GM12878 (cell line): ENCODE measurements at regions not wholly inside any gene's neighbourhood (a gene's known extent, or its start where the extent isn't known, plus 50 kb on each side); places are given as distances from the start of the nearest gene placed in this dataset.

Experiments used
- ATAC-seq: fragments of 200-7000 bp; cut with Tn5 transposase; 3 replicates; pipeline ENCODE4 v1.9.1; 2020; ENCODE audit warnings: mild to moderate bottlenecking, moderate library complexity
- BruUV-seq: library from RNA; stranded (reverse); fragments of 400-500 nt; replicated peaks from 2 replicates; lab custom pipeline; 2021; lab: Mats Ljungman, UMichigan
- CTCF ChIA-PET: fragments of 300-600 bp; sonication (Branson Sonifier 250); formaldehyde crosslinking; extraction: SDS; loops from one replicate; lab custom pipeline; 2021; ENCODE audit warnings: inconsistent platforms; lab: Yijun Ruan, JAX
- POLR2A ChIA-PET: fragments of 350-600 bp; formaldehyde crosslinking; extraction: SDS; loops from one replicate; lab custom pipeline; 2021; ENCODE audit warnings: inconsistent platforms; lab: Charles Lee
- RAD21 ChIA-PET: fragments of 300-600 bp; sonication (Branson Sonifier 250); formaldehyde crosslinking; loops from one replicate; lab custom pipeline; 2023; ENCODE audit warnings: antibody characterized with exemption; ENCODE audit not compliant: unreplicated experiment; lab: Charles Lee
- SMC1A ChIA-PET: fragments of 300-600 bp; sonication (Branson Sonifier 250); formaldehyde crosslinking; loops from one replicate; lab custom pipeline; 2023; ENCODE audit not compliant: unreplicated experiment, uncharacterized antibody; lab: Charles Lee
- DNase-seq: peaks from one replicate; pipeline ENCODE4 v3.0.0-alpha.2; 2011; ENCODE audit warnings: low read depth, low spot score
- FAIRE-seq: peaks from 3 replicates; lab custom pipeline; 2011; peaks lifted over from hg19 to GRCh38; lab: Jason Lieb, UNC
- H2AFZ ChIP-seq: 2 replicates; pipeline ENCODE4 v1.6.0; 2011; ENCODE audit warnings: low read depth, low read length, control low read depth; ENCODE audit not compliant: control insufficient read depth
- H3K27ac ChIP-seq: 2 replicates; pipeline ENCODE4 v1.5.1; 2011; ENCODE audit warnings: control low read depth; ENCODE audit not compliant: control insufficient read depth, insufficient read depth
- H3K27me3 ChIP-seq, 2 experiments: replicated peaks in 1 of 2; 2 replicates each; pipeline versions ENCODE4 v1.6.0 to v1.6.1; 2011; ENCODE audit warnings: low read length in 1 of 2; ENCODE audit not compliant: control insufficient read depth in 2 of 2, insufficient read depth in 2 of 2
- H3K36me3 ChIP-seq, 2 experiments: 2 replicates each; pipeline ENCODE4 v1.5.1; 2011; ENCODE audit warnings: low read length in 1 of 2; ENCODE audit not compliant: control insufficient read depth in 2 of 2, insufficient read depth in 2 of 2
- H3K4me1 ChIP-seq: 2 replicates; pipeline ENCODE4 v1.6.1; 2011; ENCODE audit warnings: mild to moderate bottlenecking, low read length, moderate library complexity, mixed read lengths; ENCODE audit not compliant: control insufficient read depth, insufficient read depth
- H3K4me2 ChIP-seq: 2 replicates; pipeline ENCODE4 v1.6.0; 2011; ENCODE audit warnings: control low read depth; ENCODE audit not compliant: control insufficient read depth, insufficient read depth
- H3K4me3 ChIP-seq: fragments of 200-600 bp; sonication (generic); 2 replicates; pipeline ENCODE4 v1.5.1; 2016
- H3K79me2 ChIP-seq: 2 replicates; pipeline ENCODE4 v1.6.0; 2011; ENCODE audit warnings: low read length; ENCODE audit not compliant: control insufficient read depth, insufficient read depth
- H3K9ac ChIP-seq: 2 replicates; pipeline ENCODE4 v1.8.0; 2011; ENCODE audit warnings: low read length, control low read depth, mixed read lengths; ENCODE audit not compliant: control insufficient read depth, insufficient read depth
- H3K9me3 ChIP-seq: replicated peaks from 3 replicates; pipeline ENCODE4 v1.5.1; 2011; ENCODE audit warnings: mild to moderate bottlenecking, low read length; ENCODE audit not compliant: control insufficient read depth, insufficient read depth
- H4K20me1 ChIP-seq: 2 replicates; pipeline ENCODE4 v1.6.0; 2011; ENCODE audit not compliant: control insufficient read depth, insufficient read depth
- BHLHE40 ChIP-seq, 2 experiments: fragments of 450-650 bp in 1 of 2; IDR thresholded peaks; 2 replicates each; pipeline ENCODE4 v1.6.1; 2011 to 2017; ENCODE audit warnings: low read depth in 2 of 2, borderline replicate concordance in 1 of 2, improper control_type of control experiment in 1 of 2, low read length in 1 of 2, mild to moderate bottlenecking in 1 of 2
- CBX5 ChIP-seq: sonication (generic); IDR thresholded peaks from 2 replicates; pipeline ENCODE4 v1.6.1; 2016; ENCODE audit warnings: low read depth, moderate library complexity, mild to moderate bottlenecking, inconsistent platforms
- CEBPB ChIP-seq, 2 experiments: fragments of 150-350 bp in 1 of 2; IDR thresholded peaks; 2 replicates each; pipeline ENCODE4 v1.6.1; 2012 to 2014; ENCODE audit warnings: low read depth in 2 of 2, low read length in 2 of 2, borderline replicate concordance in 1 of 2, inconsistent platforms in 1 of 2
- ESRRA ChIP-seq: IDR thresholded peaks from 2 replicates; pipeline ENCODE4 v1.6.1; 2012; ENCODE audit warnings: mild to moderate bottlenecking, low read length, improper control_type of control experiment
- EZH2 ChIP-seq: IDR thresholded peaks from 2 replicates; pipeline ENCODE4 v1.6.1; 2012; ENCODE audit warnings: low read depth, mild to moderate bottlenecking, control low read depth, inconsistent platforms, low read length, borderline replicate concordance; ENCODE audit not compliant: control insufficient read depth
- NFYB ChIP-seq: IDR thresholded peaks from 2 replicates; pipeline ENCODE4 v1.6.1; 2011; ENCODE audit warnings: low read depth, mild to moderate bottlenecking, low read length, improper control_type of control experiment, moderate library complexity; ENCODE audit not compliant: insufficient read depth
- NRF1 ChIP-seq: conservative IDR thresholded peaks from 2 replicates; pipeline ENCODE4 v1.6.1; 2011; ENCODE audit warnings: mild to moderate bottlenecking, low read depth, low read length, improper control_type of control experiment
- PML ChIP-seq: IDR thresholded peaks from 2 replicates; pipeline ENCODE4 v1.6.1; 2012; ENCODE audit warnings: low read length, inconsistent platforms
- RELA ChIP-seq: fragments of 450-650 bp; IDR thresholded peaks from 2 replicates; pipeline ENCODE4 v1.8.0; 2014; ENCODE audit warnings: borderline replicate concordance; ENCODE audit not compliant: partially characterized antibody
- RFX5 ChIP-seq: IDR thresholded peaks from 2 replicates; pipeline ENCODE4 v1.6.1; 2011; ENCODE audit warnings: low read depth, low read length, improper control_type of control experiment
- SIX5 ChIP-seq: IDR thresholded peaks from 2 replicates; pipeline ENCODE4 v1.6.1; 2011; ENCODE audit warnings: mild to moderate bottlenecking, low read depth, low read length, moderate library complexity; ENCODE audit not compliant: severe bottlenecking
- SRF ChIP-seq, 2 experiments: IDR thresholded peaks; 2 replicates each; pipeline ENCODE4 v1.6.1; 2011; ENCODE audit warnings: low read depth in 2 of 2, low read length in 2 of 2, mild to moderate bottlenecking in 1 of 2, moderate library complexity in 1 of 2
- SUZ12 ChIP-seq: fragments of 200-600 bp; sonication (generic); IDR thresholded peaks from one replicate; pipeline ENCODE4 v1.6.1; 2018; ENCODE audit warnings: antibody characterized with exemption, mild to moderate bottlenecking; ENCODE audit not compliant: unreplicated experiment
- TARDBP ChIP-seq: IDR thresholded peaks from 2 replicates; pipeline ENCODE4 v1.6.1; 2016; ENCODE audit warnings: borderline replicate concordance
- TBL1XR1 ChIP-seq: IDR thresholded peaks from 2 replicates; pipeline ENCODE4 v1.6.1; 2012; ENCODE audit warnings: low read depth, low read length, improper control_type of control experiment
- ZBTB11 ChIP-seq: fragments of 450-650 bp; formaldehyde crosslinking; IDR thresholded peaks from 2 replicates; pipeline ENCODE4 v1.5.0; 2022; ENCODE audit warnings: mild to moderate bottlenecking, missing genetic modification characterization
- ZBTB40 ChIP-seq: fragments of 450-650 bp; IDR thresholded peaks from 2 replicates; pipeline ENCODE4 v1.6.1; 2016; ENCODE audit warnings: mild to moderate bottlenecking, moderate library complexity, borderline replicate concordance
- ZNF384 ChIP-seq: IDR thresholded peaks from 2 replicates; pipeline ENCODE4 v1.6.1; 2012; ENCODE audit warnings: low read depth, mild to moderate bottlenecking, low read length, improper control_type of control experiment, borderline replicate concordance
- WGBS: methylation state at CpG from one replicate; pipeline ENCODE4 v1.1.6; 2016; ENCODE audit warnings: low lambda C conversion rate; ENCODE audit not compliant: insufficient replicate concordance, insufficient coverage; ENCODE audit errors: missing lambda C conversion rate; 5-methylcytosine and 5-hydroxymethylcytosine counted together
- in situ Hi-C: fragments of 300-500 bp; cut with MboI; formaldehyde crosslinking; loops from 9 replicates; pipeline ENCODE4 v1.14.3; 2018; ENCODE audit warnings: mixed read lengths
- intact Hi-C: fragments of 100-400 bp; cut with micrococcal nuclease; formaldehyde crosslinking; loops from one replicate; pipeline ENCODE4 v1.14.2; 2022; ENCODE audit not compliant: unreplicated experiment

GRCh38 chr10:94137747-94138146 is 144.0 kb downstream of the PLCE1 start:
- no peak overlapping the region for H2AFZ ChIP-seq
- FAIRE-seq = no peak
- no peak overlapping the region for H3K27ac ChIP-seq
- H3K36me3 ChIP-seq = no peaks in the 10 kb centered on the region
- H3K79me2 ChIP-seq = no peaks in the 10 kb centered on the region
- WGBS = 18% methylated on average over 2 of the region's 2 CpGs
- ChIA-PET SMC1A (no interaction called here), RAD21 (no interaction called here), POLR2A (no interaction called here), CTCF (no interaction called here)
- H3K27me3 ChIP-seq = no peaks in the 10 kb centered on the region; a peak in 1 of 4 replicates
- in situ Hi-C loops = no loop called here
- ATAC-seq = no peak
- no TSS peak for BruUV-seq
- TF ChIP-seq TARDBP (no peak), CEBPB (IDR thresholded peaks at IDR 0.05; ENCODE audit: borderline replicate concordance in 1 of 2, low read depth in 2 of 2, low read length in 2 of 2) (no peak), RELA (no peak), TBL1XR1 (no peak), BHLHE40 (IDR thresholded peaks at IDR 0.05; ENCODE audit: borderline replicate concordance in 1 of 2, low read depth in 2 of 2, low read length in 1 of 2) (no peak), ESRRA (no peak), RFX5 (no peak), CBX5 (no peak), PML (no peak), SIX5 (no peak), ZBTB40 (no peak), EZH2 (no peak), SRF (IDR thresholded peaks at IDR 0.05; ENCODE audit: low read depth in 2 of 2, low read length in 2 of 2) (no peak), ZBTB11 (CRISPR knock-in tag) (no peak), ZNF384 (no peak), NRF1 (no peak), NFYB (no peak), SUZ12 (no peak)
- no peak overlapping the region for H3K9ac ChIP-seq
- no peaks in the 10 kb centered on the region for H3K4me1 ChIP-seq
- no peak overlapping the region for H3K4me2 ChIP-seq
- H4K20me1 ChIP-seq = no peaks in the 10 kb centered on the region
- no peak overlapping the region for H3K4me3 ChIP-seq
- intact Hi-C loops = no loop called here
- DNase-seq = no peak
- no peaks in the 10 kb centered on the region for H3K9me3 ChIP-seq
